Heart right ventricle (tissue), 16 donors: ENCODE measurements at regions not wholly inside any gene's neighbourhood (a gene's known extent, or its start where the extent isn't known, plus 50 kb on each side); places are given as distances from the start of the nearest gene placed in this dataset.

ENCODE experiments used
- ATAC-seq, 8 donors: fragments of 200-7000 bp; cut with Tn5 transposase; one replicate each; pipeline ENCODE4 v1.9.1; 2020; ENCODE audit warnings: mild to moderate bottlenecking in 8 of 8, moderate library complexity in 8 of 8, moderate number of reproducible peaks in 1 of 8
- DNase-seq, 2 donors: peaks; one replicate each; pipeline ENCODE4 v3.0.0-alpha.2; 2020
- H3K27ac ChIP-seq, 10 donors: fragments of 200-600 bp; sonication (generic) in 2 of 10; one replicate each; pipeline versions ENCODE4 v1.5.0 to v1.8.0; 2020 to 2022; ENCODE audit warnings: mild to moderate bottlenecking in 3 of 10
- H3K27me3 ChIP-seq, 7 donors: fragments of 200-600 bp; one replicate each; pipeline ENCODE4 v1.8.0; 2021 to 2022; ENCODE audit warnings: mild to moderate bottlenecking in 2 of 7
- H3K36me3 ChIP-seq, 9 donors: fragments of 200-600 bp; sonication (generic) in 1 of 9; one replicate each; pipeline versions ENCODE4 v1.5.0 to v1.8.0; 2020 to 2022; ENCODE audit warnings: mild to moderate bottlenecking in 2 of 9
- H3K4me1 ChIP-seq, 9 donors: fragments of 200-600 bp; sonication (generic) in 1 of 9; one replicate each; pipeline versions ENCODE4 v1.5.0 to v1.8.0; 2020 to 2022; ENCODE audit warnings: mild to moderate bottlenecking in 4 of 9
- H3K4me3 ChIP-seq, 10 donors: fragments of 200-600 bp; sonication (generic) in 2 of 10; one replicate each; pipeline versions ENCODE4 v1.5.0 to v1.8.0; 2020 to 2022; ENCODE audit warnings: mild to moderate bottlenecking in 7 of 10, moderate library complexity in 2 of 10
- H3K9me3 ChIP-seq, 11 donors: fragments of 200-600 bp in 10 of 11; sonication (generic) in 2 of 11; one replicate each; pipeline versions ENCODE4 v1.5.0 to v1.8.0; 2013 to 2022; ENCODE audit warnings: mild to moderate bottlenecking in 2 of 11, control low read depth in 1 of 11, moderate library complexity in 1 of 11
- WGBS, 2 donors: extraction: QIAGEN DNeasy Blood & Tissue Kit; methylation state at CpG; one replicate each; pipeline ENCODE4 v1.1.7; 2013; ENCODE audit warnings: inconsistent platforms in 1 of 2; 5-methylcytosine and 5-hydroxymethylcytosine counted together
- intact Hi-C, 10 donors: fragments of 100-400 bp; cut with DNase I; formaldehyde crosslinking; loops; one replicate each; pipeline versions ENCODE4 v1.11.1 to v1.14.2; 2022
- TF ChIP-seq, protein P1 (sequence below), 9 donors: fragments of 200-600 bp; sonication (generic) in 2 of 9; IDR thresholded peaks; one replicate each; pipeline versions ENCODE4 v1.5.0 to v1.8.0; 2021 to 2022; ENCODE audit warnings: antibody characterized with exemption in 9 of 9, mild to moderate bottlenecking in 5 of 9, moderate library complexity in 1 of 9
- donor health status: Arrhythmogenic right ventricular cardiomyopathy.
- donor health status: ischemic (EF 13 %, LVEDD 7.1; RV severe dilation, severe dysfunction).
- donor health status: healthy with polysubstance abuse.
- donor health status: DM: no; HTN: yes; CAD: no.
- donor health status: DM: no; HTN: no; CAD: no.
- donor health status: ischemic (EF 25% LVEDD 6.9; RV normal size, moderate dysfunction).
- donor health status: ischemic (EF 25% LVEDD 5.7; RV mildly dilated, moderate dysfunction).
- donor health status: healthy.
- donor health status: DM: yes; HTN: yes; CAD: no.
- donor health status: Ischemic cardiomyopathy.
- donor health status: ischemic (EF 35%, LVEDD 5.7; RV mildly dilated, moderate dysfunction).
- donor health status: nonischemic (EF 11% LVEDD 7.7; RV severe dilation, severe dysfunction).
- donor health status: DM: yes; HTN: yes; CAD: no.
- donor health status: PGD.
- donor health status: ischemic (EF 29% LVEDD 5.4; RV normal size, mild dysfunction).
- donor health status: nonischemic (EF 23%, LVEDD 6.1; RV moderate dilation, normal function).

DNA sequence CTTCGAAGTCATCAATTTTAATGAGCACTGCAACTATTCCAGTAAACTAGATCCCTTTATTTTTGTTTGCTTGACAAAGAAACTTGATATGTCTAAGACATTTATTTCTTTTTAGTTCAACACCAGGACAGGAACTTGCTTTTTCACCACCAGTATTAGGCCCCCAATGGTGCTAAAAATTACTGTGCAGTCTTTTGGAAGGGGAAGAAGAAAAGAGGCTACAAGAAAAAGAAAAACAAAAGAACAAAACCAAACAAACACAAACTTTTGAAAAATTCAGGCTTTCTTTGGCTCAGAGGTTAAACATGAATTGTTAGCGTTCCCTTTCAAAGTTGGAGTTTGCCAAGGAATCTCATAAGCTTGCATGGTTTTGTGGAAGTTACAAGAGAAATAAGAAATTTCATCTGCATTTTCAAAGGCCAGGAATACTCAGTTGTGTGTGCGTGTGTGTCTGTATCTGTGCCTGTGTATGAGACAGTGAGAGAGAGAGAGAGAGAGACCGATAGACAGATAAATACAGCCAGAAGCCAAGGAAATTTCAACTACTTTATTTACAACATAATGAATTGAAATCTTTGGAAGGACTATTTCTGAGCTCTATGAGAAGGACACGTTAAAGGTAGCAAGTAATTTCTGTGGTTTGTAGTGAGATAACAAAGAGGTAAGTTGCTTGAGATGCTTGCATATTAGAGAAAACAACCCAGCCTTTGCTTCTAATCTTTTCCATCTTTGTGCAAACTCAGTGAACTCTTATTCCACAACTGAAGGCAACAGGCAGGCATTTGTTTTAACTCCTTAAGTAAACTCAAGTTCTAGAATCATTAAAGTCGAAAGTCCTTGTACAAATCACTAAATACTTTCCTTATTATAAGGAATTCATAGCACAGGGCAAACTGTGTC, 171.0 kb upstream of the CITED2 start:
- Histone ChIP-seq H3K27ac (peak overlapping the region in 1 of 10 donors; percentile 45), H3K27me3 (no peaks in the 10 kb centered on the region), H3K36me3 (no peaks in the 10 kb centered on the region), H3K4me3 (no peak overlapping the region), H3K9me3 (no peaks in the 10 kb centered on the region), H3K4me1 (peaks cover 0 to 33% (median 0%) of the 10 kb centered on the region in 9 donors)
- TF ChIP-seq, protein P1, sequence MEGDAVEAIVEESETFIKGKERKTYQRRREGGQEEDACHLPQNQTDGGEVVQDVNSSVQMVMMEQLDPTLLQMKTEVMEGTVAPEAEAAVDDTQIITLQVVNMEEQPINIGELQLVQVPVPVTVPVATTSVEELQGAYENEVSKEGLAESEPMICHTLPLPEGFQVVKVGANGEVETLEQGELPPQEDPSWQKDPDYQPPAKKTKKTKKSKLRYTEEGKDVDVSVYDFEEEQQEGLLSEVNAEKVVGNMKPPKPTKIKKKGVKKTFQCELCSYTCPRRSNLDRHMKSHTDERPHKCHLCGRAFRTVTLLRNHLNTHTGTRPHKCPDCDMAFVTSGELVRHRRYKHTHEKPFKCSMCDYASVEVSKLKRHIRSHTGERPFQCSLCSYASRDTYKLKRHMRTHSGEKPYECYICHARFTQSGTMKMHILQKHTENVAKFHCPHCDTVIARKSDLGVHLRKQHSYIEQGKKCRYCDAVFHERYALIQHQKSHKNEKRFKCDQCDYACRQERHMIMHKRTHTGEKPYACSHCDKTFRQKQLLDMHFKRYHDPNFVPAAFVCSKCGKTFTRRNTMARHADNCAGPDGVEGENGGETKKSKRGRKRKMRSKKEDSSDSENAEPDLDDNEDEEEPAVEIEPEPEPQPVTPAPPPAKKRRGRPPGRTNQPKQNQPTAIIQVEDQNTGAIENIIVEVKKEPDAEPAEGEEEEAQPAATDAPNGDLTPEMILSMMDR (IDR thresholded peaks at IDR 0.05): no peak
- ATAC-seq (no peak), DNase-seq (no peak)
- WGBS, 2 donors: 66 to 76% methylated on average over 6 of the region's 6 CpGs
- intact Hi-C loops: no loop called here

DNA sequence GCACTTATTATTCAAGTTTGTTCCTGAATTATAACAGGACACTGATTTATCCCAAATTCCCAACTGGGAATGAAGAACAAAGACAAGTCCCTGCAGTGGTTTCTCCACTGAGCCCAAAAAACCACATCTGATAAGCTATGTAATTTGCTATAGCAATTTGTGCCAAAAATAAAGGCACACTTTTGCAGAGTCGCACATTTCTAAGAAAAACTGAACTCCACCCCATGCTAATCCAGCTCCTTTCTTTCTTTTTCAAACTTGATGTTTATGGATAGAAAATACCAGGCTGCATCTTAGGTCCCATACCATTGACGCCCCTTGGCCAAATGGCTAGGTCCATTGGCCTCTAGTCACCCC, 170.2 kb upstream of the CITED2 start:
- Histone ChIP-seq H3K36me3 (no peaks in the 10 kb centered on the region), H3K9me3 (no peaks in the 10 kb centered on the region), H3K27me3 (no peaks in the 10 kb centered on the region), H3K4me3 (no peak overlapping the region), H3K4me1 (peaks cover 0 to 40% (median 3%) of the 10 kb centered on the region in 9 donors), H3K27ac (peak overlapping the region in 1 of 10 donors; percentile 45)
- TF ChIP-seq, protein P1 (IDR thresholded peaks at IDR 0.05): no peak
- WGBS, 2 donors: 83 to 85% methylated on average over 2 of the region's 2 CpGs
- ATAC-seq (no peak), DNase-seq (no peak)
- intact Hi-C loops: no loop called here

- DNase-seq: no peak
- no peaks in the 10 kb centered on the region for H3K9me3 ChIP-seq
- TF ChIP-seq, protein P1 (IDR thresholded peaks at IDR 0.05): no peak
- H3K27ac ChIP-seq: no peak overlapping the region
- WGBS, 2 donors: 98 to 99% methylated on average over 3 of the region's 3 CpGs
- no peak for ATAC-seq
- H3K4me1 ChIP-seq: peaks cover 0 to 43% (median 3%) of the 10 kb centered on the region in 9 donors
- no peaks in the 10 kb centered on the region for H3K36me3 ChIP-seq
- intact Hi-C loops: no loop called here
- no peaks in the 10 kb centered on the region for H3K27me3 ChIP-seq
- no peak overlapping the region for H3K4me3 ChIP-seq
Observed at GRCh38 chr6:139542351-139542750, 167.9 kb upstream of the CITED2 start.

DNA sequence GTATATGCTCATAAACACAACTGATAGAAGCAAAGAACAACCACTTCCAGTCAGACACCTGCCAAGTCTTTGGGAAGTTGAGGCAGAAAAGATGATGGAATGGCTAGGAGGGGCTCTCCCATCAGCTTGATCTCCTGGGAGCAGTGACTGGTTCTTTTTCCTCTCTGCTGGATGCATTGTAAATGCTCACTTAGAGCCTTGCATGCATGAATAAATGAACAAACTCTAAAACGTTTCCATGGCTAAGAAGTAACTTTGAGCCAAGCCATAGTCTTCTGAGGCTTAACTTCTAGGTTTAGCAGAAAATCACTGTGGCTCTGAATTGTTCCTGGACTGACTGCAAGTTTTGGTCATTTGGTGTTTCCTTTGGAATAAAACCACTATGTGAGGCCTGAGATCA, 166.4 kb upstream of the CITED2 start:
- TF ChIP-seq, protein P1 (IDR thresholded peaks at IDR 0.05): no peak
- H3K27ac ChIP-seq: peak overlapping the region in 1 of 10 donors; percentile 60
- H3K9me3 ChIP-seq: no peaks in the 10 kb centered on the region
- no peak for DNase-seq
- H3K36me3 ChIP-seq: no peaks in the 10 kb centered on the region
- ATAC-seq: no peak
- no peak overlapping the region for H3K4me3 ChIP-seq
- intact Hi-C loops: no loop called here
- 55 to 67% methylated on average over 1 of the region's 1 CpG for WGBS, 2 donors
- H3K27me3 ChIP-seq: no peaks in the 10 kb centered on the region
- peaks cover 0 to 29% (median 3%) of the 10 kb centered on the region in 9 donors for H3K4me1 ChIP-seq
